NOMO-1 treated with DMSO at 0.1 percent for 48 hours (cell line): ENCODE measurements at regions not wholly inside any gene's neighbourhood (a gene's known extent, or its start where the extent isn't known, plus 50 kb on each side); places are given as distances from the start of the nearest gene placed in this dataset.

Source experiments
- DNase-seq: peaks from one replicate; lab custom pipeline; 2025; ENCODE audit not compliant: unreplicated experiment; lab: John Stamatoyannopoulos, UW

DNA sequence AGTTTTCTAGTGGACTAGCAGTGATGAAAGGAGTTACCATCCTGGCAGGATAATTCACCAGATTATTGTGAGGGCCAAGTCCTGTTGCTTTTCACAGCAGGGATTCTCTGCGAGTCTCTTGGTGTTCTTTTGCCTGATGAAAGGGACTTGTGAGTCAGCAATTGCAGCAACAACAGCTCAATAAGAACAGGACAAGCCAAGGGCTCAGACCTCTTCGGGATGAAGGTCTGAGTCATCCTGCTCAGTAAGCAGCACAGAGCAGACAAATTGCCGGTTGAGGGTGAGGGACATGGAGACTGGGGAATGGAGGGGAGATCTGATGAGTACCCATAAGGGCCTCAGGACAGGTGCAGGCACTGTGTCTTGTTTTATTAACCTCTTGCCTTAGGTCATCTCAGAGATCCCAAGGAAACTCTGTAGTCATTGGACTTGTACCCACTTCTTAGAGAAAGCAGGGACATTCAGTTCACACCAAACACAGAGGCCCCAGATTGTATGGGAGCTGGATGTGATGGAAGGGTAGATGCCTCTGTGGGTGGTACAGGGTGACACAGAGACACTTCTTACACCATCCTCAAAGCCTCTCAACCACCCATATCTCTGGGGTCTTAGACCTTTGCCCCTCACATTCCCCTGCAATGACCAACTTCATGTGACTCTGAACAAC lies 173.8 kb upstream of the TLE3 start:
- peak; percentile 84 for DNase-seq

DNA sequence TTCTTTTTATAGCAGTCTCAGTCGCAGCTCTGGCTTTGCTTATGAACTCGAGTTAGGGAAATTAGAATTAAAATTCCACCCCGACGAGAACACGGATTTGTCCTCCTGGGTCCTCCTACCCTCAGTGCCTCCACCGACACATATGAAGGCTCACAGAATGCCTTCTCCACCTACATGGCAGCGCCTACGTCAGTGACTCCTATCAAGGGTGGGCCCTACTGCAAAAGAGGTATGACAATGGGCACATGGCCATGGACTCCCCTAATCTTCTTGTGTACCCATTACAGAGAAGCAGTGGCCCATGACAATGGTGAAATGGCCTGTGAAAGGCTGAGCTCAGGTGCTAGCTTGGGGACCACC lies 173.0 kb upstream of the TLE3 start:
- no peak for DNase-seq

GRCh38 chr15:70269991-70270751 lies 172.5 kb upstream of the TLE3 start:
- no peak for DNase-seq

- no peak for DNase-seq
Measured at GRCh38 chr15:70269311-70269911, 171.7 kb upstream of the TLE3 start.

GRCh38 chr15:70268698-70269251 lies 171.1 kb upstream of the TLE3 start:
- no peak for DNase-seq

GRCh38 chr15:70267879-70268278 lies 170.2 kb upstream of the TLE3 start:
- peak; percentile 17 for DNase-seq

DNA sequence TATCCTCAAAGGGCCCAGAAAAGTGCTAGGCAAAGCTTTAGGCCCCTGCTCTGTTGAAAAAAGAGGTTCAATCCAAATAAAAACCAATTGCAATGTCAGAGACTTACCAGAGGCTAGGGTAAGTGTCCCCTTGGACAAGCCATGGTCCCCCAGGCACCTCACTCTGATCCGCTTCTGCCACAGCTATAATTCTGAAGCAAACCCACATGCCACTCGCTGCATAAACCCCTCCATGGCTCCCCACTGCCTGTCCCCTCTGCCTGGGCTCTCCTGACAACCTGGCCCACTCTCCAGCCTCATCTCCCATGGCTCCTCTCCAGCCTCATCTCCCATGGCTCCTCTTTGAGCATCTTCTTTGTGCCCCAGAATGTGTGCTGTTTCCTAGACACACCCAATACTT lies 169.6 kb upstream of the TLE3 start:
- no peak for DNase-seq

DNA sequence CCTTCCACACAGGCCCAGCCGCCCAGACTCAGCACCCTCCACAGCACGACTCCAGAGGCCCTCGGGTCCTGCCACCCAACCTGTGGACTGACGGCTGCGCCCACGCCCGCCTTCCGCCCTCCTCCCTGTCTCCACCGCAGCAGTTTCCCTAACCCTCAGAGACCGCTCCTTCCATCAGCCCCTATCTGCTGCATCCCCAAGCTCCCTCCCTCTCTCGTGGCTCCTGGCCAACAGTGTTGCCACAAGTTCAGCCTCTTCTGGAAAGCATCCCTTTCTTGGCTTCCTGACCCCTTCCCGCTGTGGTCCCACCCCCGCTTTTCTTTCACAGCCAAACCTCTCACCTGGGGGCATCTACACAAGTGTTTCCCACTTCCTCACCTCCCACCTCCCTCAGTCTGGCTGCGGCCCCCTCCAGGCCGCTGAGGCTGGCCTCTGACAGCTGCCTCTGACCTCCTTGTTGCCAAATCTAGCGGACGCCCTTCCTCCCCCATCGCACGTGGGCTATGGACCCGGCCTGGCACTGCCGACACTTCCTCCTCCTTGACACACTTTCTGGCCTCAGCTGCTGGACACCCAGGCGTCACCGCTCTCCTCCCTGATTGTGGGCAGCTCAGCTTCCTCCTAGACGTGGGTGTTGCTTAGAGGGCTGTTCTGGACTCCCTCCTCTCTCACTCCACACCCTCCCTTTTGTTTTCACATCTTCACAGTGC lies 168.8 kb upstream of the TLE3 start:
- peak; percentile 94 for DNase-seq

DNA sequence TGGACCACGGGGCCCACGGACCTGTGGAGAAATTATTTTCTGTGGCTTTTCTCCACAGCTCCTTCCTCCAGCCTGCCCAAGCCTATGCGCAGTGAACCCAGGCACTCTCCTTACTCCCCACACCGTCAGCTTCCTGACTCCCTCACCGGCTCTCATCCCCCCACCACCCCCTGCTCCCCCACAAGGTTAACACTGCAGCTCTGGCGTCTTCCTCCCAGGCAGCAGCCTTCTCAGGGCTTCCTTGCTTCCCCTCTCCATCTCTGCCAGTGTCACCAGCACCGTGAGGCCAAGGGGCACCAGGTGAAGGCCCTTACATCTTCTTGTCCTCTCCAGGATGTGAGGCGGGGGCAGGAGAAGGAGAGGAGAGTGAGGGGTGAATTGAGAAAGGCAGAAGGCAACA lies 168.3 kb upstream of the TLE3 start:
- DNase-seq, result no peak

DNA sequence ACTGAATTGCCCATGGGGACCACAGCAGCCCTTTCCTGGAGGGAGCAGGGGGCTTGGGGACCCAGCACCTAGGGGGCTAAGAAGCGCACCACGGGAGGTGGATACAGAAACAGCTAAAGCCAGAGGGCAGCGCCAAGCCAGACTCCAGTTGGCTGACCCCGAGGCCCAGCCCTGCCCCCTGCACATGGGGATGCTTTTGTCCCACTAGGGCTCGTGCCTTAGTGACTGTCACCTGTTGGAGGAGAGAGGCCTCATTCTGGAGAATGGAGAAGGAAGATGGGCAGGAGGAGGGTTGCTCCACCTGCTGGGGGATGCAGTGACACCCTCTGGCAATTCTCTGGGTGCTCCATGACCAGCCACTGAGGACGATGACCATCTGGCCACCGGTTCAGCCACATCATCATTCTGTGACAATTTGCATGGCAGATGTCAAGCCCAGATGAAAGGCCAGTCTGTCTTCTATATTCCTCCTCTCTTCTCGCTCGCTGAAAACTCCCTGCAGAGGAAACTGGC lies 167.8 kb upstream of the TLE3 start:
- DNase-seq, result no peak

DNA sequence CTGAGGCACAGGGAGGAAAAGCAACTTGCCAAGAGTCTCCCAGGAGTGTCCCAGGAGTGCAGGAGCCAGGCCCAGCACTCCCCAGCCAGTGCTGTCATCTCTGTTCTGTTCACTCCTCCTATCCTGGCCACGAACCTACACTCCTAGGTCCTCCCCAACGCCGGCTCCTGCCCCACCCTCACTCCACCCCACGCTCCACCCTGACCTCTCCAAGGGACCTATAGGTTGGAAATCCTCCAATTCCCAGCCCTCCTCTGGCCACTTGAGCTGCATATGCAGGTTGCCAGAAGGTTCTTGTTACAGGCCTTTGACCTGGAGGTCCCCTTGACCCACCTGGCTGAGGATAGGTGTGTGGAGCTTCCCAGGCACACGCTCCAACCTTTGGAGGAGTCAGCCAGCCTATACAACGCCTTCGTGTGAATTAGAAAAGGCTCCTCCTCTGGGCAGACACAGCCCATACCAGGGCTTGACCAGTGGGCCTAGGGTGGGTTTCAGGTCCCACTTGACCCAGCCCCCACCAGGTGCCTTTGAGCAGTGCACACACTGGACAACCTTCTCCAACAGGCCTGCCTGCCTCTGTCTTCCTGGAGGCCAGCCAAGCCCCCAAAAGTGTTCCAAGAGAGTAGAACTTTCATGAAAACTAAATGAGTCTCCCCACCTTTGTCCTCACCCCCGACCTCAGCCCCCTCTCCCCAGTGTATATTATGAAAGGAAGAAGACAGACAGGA lies 167.2 kb upstream of the TLE3 start:
- DNase-seq, result no peak

DNA sequence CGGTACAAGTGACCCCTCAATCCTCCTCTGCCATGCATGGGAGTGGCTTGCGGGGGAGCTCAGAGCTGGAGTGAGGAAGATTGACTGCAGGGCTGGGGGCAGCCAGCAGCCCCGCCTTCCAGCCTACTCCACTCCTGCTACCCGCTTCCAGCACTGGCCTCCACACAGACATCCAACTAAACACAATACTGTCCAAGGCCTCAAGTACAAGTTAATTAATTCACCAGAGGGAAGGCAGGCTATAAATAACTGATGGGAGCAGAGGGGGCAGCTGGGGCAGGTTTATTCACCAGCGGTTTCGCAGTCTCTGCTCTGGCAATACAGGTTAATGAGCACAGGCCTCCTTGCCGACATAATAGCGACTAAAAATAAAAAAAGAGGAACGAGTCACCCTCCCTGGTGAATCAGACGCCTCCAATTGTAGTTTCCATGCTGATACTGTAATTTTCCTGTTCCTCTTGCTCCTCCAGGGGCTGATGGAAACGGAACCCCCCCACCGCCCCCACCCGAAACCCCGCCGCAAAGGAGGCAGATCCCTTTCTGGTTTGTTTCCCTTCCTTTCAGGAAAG lies 166.4 kb upstream of the TLE3 start:
- DNase-seq, result peak; percentile 95

- no peak for DNase-seq
Measured at GRCh38 chr15:70262591-70263274, 165.0 kb upstream of the TLE3 start.

DNA sequence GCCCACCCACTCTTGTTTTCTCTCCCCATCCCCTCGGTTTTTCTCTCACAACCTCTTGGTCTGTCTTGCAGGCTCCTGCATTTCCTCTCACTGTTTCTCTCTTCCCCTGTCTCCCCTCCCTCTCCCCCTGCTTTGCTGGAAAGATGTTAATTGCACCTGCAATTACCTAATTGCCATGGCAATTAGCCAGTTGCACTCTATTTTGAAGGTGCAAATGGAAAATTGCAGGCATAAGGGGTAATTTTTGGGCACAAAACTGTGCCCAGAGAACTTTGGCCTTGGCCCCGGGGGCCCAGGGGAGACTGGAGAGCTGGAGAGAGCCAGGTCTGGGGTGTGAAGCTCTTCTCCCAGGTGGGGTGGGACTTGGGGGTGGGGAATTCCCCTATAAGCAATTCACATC lies 164.5 kb upstream of the TLE3 start:
- DNase-seq, result no peak

DNA sequence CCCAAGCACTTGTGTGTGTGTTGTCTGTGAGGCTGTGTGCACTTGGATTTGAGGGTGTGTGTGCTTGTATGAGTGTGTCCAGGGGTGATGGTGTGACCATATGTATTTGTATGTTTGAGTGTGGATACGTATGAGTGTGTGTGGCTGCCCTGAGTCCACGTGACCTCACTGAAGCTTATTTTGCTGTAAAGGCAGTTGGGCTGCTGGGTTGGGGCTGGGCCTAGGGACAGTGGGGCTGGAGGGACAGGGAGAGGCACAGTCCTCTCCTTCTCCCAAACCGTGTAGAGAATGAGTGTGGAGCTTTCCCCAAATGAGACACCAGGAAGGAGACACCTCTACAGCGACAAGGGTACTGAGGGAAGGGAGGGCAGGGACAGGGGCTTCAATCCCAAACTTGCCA lies 163.4 kb upstream of the TLE3 start:
- no peak for DNase-seq

DNA sequence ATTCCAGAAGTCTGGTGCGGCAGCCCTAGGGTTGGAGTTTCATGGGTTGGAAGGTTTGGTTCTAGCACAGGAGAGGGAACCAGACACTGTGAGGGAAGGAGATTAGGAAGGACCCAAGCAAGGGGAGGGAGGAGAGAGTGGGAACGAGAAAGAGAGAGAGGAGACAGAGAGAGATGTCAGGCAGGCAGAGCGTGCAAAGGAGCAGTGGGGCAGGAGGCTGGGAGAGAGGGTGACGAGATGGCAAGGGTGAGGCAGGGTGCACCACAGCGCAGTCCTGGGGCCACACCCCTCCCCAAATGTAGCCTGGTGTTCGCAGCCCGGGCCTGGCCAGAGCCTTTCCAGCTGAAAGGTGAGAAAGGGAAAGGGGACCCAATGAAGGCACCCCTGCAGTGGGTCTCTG lies 162.9 kb upstream of the TLE3 start:
- no peak for DNase-seq

GRCh38 chr15:70259640-70260508 lies 162.2 kb upstream of the TLE3 start:
- no peak for DNase-seq

- DNase-seq, result no peak
Measured at GRCh38 chr15:70259028-70259424, 161.3 kb upstream of the TLE3 start.
